Testis (tissue), 2 donors: ENCODE measurements at regions not wholly inside any gene's neighbourhood (a gene's known extent, or its start where the extent isn't known, plus 50 kb on each side); places are given as distances from the start of the nearest gene placed in this dataset.

ENCODE experiments used
- POLR2A ChIP-seq: fragments of 450-650 bp; IDR thresholded peaks from one replicate; pipeline ENCODE4 v1.6.1; 2017; ENCODE audit warnings: antibody characterized with exemption, mild to moderate bottlenecking, moderate library complexity
- TF ChIP-seq, protein P1 (sequence below), 3 experiments: fragments of 450-650 bp in 2 of 3; fragments of 200-600 bp in 1 of 3; sonication (generic) in 1 of 3; IDR thresholded peaks; one replicate each; pipeline ENCODE4 v1.5.1; 2016 to 2019; ENCODE audit warnings: antibody characterized with exemption in 3 of 3, mild to moderate bottlenecking in 2 of 3, moderate library complexity in 1 of 3

DNA sequence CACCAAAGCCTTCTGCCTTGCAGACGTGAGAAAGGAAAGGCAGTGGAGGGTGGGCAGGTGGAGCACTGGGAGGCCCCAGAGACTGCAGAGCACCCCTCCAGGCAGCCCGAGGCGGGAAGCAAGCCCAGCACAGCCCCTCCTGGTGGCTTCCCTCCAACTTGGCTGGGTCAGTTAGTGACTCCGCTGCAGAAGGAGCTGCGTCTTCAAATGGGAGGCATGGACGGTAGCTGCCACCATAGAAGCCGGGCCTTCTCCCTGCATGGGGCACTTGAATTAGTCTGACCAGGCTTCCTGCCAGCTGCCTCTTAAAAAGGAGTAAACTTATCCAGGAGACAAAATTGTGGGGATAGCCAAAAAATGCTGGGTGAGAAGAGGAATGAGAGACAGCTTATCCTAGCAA lies 88.0 kb upstream of the RPS6KA2 start:
- TF ChIP-seq, protein P1, sequence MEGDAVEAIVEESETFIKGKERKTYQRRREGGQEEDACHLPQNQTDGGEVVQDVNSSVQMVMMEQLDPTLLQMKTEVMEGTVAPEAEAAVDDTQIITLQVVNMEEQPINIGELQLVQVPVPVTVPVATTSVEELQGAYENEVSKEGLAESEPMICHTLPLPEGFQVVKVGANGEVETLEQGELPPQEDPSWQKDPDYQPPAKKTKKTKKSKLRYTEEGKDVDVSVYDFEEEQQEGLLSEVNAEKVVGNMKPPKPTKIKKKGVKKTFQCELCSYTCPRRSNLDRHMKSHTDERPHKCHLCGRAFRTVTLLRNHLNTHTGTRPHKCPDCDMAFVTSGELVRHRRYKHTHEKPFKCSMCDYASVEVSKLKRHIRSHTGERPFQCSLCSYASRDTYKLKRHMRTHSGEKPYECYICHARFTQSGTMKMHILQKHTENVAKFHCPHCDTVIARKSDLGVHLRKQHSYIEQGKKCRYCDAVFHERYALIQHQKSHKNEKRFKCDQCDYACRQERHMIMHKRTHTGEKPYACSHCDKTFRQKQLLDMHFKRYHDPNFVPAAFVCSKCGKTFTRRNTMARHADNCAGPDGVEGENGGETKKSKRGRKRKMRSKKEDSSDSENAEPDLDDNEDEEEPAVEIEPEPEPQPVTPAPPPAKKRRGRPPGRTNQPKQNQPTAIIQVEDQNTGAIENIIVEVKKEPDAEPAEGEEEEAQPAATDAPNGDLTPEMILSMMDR (IDR thresholded peaks at IDR 0.05) = no peak
- TF ChIP-seq POLR2A = no peak
